Activated CD8-positive, alpha-beta memory T cell treated with anti-CD3 and anti-CD28 coated beads for 4 hours (primary cell): ENCODE measurements at regions not wholly inside any gene's neighbourhood (a gene's known extent, or its start where the extent isn't known, plus 50 kb on each side); places are given as distances from the start of the nearest gene placed in this dataset.
A peak's percentile ranks its signal among the peaks of the same experiment; 100 is the strongest.

Source experiments
- DNase-seq, 2 donors: peaks; one replicate each; pipeline ENCODE4 v3.0.0-alpha.2; 2020; ENCODE audit warnings: low read depth in 2 of 2

GRCh38 chr6:142561511-142562265 is 259.9 kb downstream of the ADGRG6 start:
- DNase-seq: no peak

- no peak for DNase-seq
Observed at GRCh38 chr6:142562865-142563264, 261.1 kb downstream of the ADGRG6 start.

- DNase-seq: peak in 1 of 2 donors; percentile 13
Observed at GRCh38 chr6:142566628-142567396, 265.0 kb downstream of the ADGRG6 start.

- no peak for DNase-seq
Observed at GRCh38 chr6:142567461-142567860, 265.7 kb downstream of the ADGRG6 start.

- no peak for DNase-seq
Observed at GRCh38 chr6:142568857-142569597, 267.2 kb downstream of the ADGRG6 start.

DNA sequence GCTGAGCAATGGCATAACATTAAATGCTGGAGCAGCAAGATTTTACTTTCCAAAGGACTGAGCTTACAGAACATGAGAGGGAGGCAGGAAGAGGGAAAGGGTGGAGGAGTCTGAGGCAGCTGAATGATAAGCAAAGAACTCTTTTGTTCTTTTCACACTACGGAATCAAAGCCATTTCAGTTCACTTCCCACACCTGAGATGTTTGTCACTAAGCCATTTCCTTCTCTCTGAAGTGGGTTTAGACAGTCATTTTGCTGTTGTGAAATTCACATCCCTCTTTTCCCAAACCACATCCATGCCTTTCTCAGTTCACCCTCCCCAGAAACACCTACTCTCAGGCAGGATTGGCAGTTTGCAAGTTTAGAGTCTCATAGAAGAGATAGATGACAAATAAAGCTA is 267.9 kb downstream of the ADGRG6 start:
- DNase-seq: no peak

DNA sequence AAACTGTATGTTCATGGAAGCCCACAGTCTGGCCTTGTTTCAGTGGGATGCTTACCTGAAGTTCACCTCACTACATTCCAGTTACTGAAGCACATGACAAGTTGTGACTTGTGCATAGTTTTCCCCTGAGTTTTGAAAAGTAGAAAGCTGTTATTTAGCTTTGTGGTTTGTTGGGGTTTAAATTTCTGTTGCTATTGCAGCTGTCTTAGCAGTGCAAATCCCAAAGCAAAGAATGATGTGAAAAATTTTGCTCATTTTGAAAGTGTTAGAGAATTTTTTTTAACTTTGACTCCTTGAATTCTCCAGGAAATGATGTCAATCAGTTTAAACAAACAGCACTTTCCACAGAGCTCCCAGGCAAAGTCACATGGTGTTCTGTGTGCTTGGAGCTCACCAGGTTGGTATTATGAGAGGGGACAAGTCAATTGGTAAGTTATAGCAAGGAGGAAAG is 268.4 kb downstream of the ADGRG6 start:
- no peak for DNase-seq

DNA sequence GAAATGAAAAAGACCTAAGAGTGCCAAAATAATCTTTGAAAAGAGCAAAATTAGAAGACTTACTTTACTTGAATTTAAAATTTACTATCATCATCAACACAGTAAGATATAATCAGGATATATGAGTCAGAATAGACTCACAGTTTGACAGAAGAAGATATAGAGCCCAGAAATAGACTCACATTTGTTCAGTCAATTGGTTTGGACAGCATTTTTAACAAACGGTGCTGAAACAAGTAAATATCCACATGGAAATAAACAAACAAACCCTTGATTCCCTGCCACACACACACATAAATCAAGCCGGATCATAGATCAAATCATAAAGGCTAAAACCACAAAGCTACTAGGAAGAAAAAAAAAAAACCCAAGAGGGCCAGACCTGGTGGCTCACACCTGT is 291.1 kb downstream of the ADGRG6 start:
- no peak for DNase-seq

DNA sequence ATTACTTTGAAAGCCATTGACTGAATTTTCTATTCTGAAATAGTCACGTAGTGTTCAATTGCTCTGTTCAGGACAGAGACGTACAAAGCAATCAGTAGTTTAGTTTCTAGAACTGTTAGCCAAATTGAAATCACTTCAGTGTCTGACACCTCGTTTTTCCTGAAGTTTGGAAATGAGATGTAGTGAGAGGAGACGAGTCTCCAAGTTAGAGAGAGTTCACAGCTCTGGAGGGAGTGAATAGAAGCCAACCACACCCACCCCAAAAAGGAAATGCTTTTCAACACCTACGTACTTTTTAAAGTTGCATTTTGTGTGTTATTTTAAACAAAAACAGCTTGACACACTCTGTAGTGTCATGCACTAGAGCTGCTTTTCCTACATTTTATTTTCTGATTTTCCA is 296.0 kb downstream of the ADGRG6 start:
- DNase-seq: no peak

DNA sequence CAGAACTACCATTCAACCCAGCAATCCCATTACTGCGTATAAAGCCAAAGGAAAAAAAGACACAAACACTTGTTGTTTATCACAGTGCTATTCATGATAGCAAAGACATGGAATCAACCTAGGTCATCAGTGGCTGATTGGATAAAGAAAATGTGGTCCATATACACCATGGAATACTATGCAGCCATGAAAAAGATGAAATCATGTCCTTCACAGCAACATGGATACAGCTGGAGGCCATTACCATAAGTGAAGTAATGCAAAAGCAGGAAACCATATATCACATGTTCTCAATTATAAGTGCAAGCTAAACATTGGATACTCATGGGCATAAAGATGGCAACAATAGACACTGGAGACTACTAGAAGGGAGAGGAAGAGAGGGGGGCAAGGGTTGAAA is 299.6 kb downstream of the ADGRG6 start:
- DNase-seq: no peak

GRCh38 chr6:142602972-142603371 is 301.2 kb downstream of the ADGRG6 start:
- DNase-seq: no peak

DNA sequence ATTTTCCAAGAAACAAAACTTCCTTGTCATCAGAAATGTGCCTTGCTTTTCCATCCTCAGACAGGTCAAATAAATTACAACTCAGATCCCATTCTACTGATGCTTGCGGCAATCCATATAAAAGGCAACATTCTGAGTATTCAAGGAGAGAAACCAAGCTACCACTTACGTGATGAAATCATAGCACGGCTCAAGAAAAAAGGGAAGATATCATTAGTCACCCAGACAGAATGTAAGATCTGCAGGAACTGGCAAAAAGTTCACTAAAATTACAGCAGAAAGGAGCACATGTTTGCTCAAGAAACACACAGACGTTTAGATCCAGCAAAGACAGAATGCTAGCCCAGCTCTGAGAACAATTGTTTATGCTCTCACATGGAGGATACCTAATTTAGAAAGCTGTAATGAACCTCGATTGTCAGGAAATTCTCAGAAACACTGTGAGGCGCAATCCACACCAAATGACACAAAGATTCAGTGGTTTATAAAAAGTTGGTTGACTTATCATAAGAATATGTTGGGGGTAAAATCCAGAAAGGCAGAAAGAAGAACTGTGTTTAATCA is 304.2 kb downstream of the ADGRG6 start:
- DNase-seq: no peak

- DNase-seq: no peak
Observed at GRCh38 chr6:142612956-142613355, 311.1 kb downstream of the ADGRG6 start.

- no peak for DNase-seq
Observed at GRCh38 chr6:142613981-142614380, 312.2 kb downstream of the ADGRG6 start.

DNA sequence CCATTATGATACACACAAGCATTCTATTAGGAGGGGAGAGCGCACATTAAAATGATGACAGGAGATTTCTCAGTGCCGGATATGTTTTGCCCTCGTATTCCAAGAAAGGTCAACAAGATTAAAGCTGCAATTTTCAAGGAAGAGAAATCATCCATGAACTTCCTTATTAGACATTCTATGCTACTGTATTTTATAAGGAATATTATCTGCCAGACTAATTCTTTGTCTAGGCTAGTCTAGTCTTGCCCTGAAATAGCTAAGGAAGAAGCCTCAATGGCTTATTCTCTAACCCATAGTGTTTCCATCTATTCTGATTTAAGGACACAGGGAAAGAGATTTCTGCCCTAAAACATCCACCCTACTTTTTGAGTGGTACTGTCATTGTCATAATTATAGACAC is 315.4 kb downstream of the ADGRG6 start:
- DNase-seq: no peak

GRCh38 chr6:142621822-142622221 is 320.0 kb downstream of the ADGRG6 start:
- no peak for DNase-seq

DNA sequence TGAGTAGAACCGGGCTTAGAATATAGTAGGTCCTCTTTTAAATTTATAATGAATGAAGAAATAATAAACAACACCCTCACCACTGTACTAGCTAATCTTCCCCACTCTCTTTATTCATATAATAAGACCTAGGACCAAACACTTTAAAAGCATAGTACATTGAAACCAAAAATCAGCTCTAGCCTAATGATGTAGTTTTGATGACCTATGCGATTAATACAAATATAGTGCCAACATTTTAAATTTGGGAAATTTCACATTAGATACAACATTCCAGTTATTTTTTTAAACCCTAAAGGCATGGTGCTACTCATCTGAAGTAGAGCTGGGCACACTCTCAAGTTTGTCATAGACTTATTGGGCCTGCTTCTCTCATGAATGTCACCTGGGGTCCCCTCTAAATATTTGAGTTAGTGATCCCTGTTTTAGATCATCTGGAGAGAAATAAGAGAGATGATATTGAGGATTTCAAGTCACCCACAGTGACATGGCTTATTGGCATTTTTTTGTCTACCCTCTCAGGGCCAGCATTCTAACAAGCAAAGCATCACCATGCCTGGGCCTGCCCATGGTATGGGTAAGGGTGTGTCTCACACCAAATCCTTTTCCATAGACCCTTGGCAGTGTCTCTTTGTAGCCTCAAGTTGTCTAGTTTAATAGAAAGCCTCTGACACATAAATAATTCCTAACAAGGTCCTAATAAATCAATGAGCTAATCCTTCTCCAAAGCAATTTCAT is 319.8 kb downstream of the HIVEP2 start:
- DNase-seq: no peak

DNA sequence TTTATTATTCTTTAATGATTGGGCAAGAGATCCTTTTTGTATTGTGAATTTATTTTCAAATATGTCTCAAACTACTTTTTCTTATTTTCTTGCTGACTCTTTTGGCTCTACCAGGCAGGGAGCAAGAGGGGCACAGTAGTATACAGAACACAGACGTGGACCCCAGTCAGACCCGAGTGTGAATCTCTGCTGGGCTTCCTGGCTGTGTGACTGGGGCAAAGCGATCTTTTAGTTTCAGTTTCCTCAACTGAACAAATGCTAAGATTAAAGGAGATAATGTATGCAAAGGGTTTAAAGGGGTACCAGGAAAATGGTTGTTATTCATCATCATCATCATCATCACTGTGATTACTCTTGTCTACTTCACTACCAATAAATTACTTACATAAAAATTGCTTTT is 317.5 kb downstream of the HIVEP2 start:
- no peak for DNase-seq

DNA sequence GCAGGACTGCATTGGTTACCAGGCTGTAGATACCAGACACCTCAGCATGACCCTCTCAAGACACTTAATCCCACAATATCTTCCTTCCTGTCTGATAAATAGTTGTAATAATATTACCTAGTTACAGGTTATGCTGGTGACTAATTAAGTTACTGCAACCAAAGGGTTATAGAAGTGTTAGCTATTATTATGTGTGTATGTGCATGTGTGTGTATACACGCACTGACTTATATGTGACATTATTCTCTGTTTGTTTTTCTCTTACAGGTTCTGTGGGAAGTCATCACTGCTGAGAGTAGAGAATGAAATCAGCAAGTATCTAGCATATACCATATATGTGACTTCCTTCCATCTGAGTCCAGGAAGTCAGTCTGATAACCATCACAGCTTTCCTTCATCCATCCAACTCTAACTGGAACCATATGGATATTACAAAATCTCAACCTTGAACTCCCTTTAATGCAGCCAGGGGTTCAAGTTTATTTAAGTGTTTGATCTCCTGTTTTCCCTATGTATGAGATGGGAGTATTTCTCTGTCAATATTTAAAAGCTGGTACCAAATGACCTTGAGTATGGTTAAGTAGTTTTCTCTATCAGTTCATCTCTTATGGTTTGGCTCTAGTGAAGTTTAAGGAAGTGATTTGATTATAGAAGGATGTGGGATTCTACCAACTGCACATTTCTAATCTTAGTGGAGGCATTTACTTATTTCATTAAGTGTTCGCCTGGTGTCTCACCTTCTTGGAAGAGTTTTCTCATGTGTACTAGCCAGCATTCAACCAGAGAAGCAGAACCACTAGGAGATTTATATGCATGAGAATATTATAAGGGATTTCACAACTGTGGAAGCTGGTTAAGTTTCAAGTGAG is 313.2 kb downstream of the HIVEP2 start:
- no peak for DNase-seq

- DNase-seq: no peak
Observed at GRCh38 chr6:142633317-142633716, 311.7 kb downstream of the HIVEP2 start.

DNA sequence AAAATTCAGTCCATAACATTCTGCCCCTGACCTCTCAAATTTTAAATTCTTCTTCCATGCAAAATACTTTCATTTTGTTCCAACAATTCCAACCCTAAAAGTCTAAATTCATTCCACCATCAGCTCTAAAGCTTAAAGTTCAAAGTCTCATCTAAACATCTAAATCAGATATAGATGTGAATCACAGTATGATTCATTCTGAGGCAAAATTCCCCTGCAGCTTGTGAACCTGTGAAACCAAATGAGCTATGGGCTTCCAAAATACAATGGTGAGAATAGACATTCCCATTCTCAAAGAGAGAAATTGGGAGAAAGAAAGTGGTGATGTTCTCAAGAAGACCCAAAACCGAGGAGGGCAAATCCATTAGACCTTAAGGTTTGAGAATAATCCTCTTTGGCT is 309.8 kb downstream of the HIVEP2 start:
- no peak for DNase-seq
